SU-DHL-6 (cell line): ENCODE measurements at regions not wholly inside any gene's neighbourhood (a gene's known extent, or its start where the extent isn't known, plus 50 kb on each side); places are given as distances from the start of the nearest gene placed in this dataset.

Experiments used
- CTCF ChIP-seq: fragments of 200-600 bp; sonication (generic); IDR thresholded peaks from one replicate; pipeline ENCODE4 v1.5.1; 2017; ENCODE audit warnings: antibody characterized with exemption, mild to moderate bottlenecking, low read length, moderate library complexity; ENCODE audit not compliant: insufficient read depth, poor library complexity, severe bottlenecking
- EZH2phosphoT487 ChIP-seq: fragments of 200-600 bp; sonication (generic), shearing (Covaris generic); conservative IDR thresholded peaks from 2 replicates; pipeline ENCODE4 v1.6.1; 2018; ENCODE audit warnings: mild to moderate bottlenecking, antibody characterized with exemption, low read length, moderate library complexity, mixed read lengths

- TF ChIP-seq EZH2phosphoT487 (no peak), CTCF (no peak)
Observed at GRCh38 chr2:198957181-198957580, 500.6 kb downstream of the SATB2 start.
